HepG2 (cell line): ENCODE measurements at regions not wholly inside any gene's neighbourhood (a gene's known extent, or its start where the extent isn't known, plus 50 kb on each side); places are given as distances from the start of the nearest gene placed in this dataset.

Experiments
- ATAC-seq: fragments of 200-7000 bp; cut with Tn5 transposase; 3 replicates; pipeline ENCODE4 v1.9.1; 2020; ENCODE audit warnings: mild to moderate bottlenecking, moderate library complexity
- BruUV-seq: library from RNA; stranded (reverse); fragments of 400-500 nt; replicated peaks from 2 replicates; lab custom pipeline; 2021; lab: Mats Ljungman, UMichigan
- CTCF ChIA-PET: fragments of 300-600 bp; formaldehyde crosslinking; extraction: SDS; loops from one replicate; lab custom pipeline; 2021; ENCODE audit warnings: low total read pairs, inconsistent platforms, low intra/inter-chr PET ratio; lab: Yijun Ruan, JAX
- POLR2A ChIA-PET: fragments of 350-600 bp; sonication (Branson Sonifier 250); formaldehyde crosslinking; loops from one replicate; lab custom pipeline; 2020; ENCODE audit warnings: antibody characterized with exemption, inconsistent platforms; lab: Yijun Ruan, JAX
- DNase-seq: peaks from one replicate; pipeline ENCODE4 v3.0.0-alpha.2; 2015; ENCODE audit warnings: low spot score
- FAIRE-seq: peaks from 3 replicates; lab custom pipeline; 2011; peaks lifted over from hg19 to GRCh38; lab: Jason Lieb, UNC
- H2AFZ ChIP-seq: one replicate; pipeline ENCODE4 v1.6.1; 2011; ENCODE audit warnings: low read length, inconsistent platforms
- H3K27ac ChIP-seq: fragments of 300-600 bp; 3 replicates; pipeline ENCODE4 v1.8.0; 2011; ENCODE audit warnings: mixed run types, mild to moderate bottlenecking, mixed read lengths, low read length, inconsistent platforms; ENCODE audit not compliant: insufficient read depth; ENCODE audit errors: extremely low read length
- H3K27me3 ChIP-seq, 2 experiments: fragments of 200-600 bp in 1 of 2; 2 replicates in 1 of 2; 3 replicates in 1 of 2; pipeline versions ENCODE4 v1.6.0 to v1.8.0; 2011; ENCODE audit warnings: low read length in 2 of 2, mild to moderate bottlenecking in 2 of 2, moderate library complexity in 2 of 2, inconsistent platforms in 1 of 2; ENCODE audit not compliant: insufficient read depth in 2 of 2, control insufficient read depth in 1 of 2
- H3K36me3 ChIP-seq, 2 experiments: fragments of 200-600 bp in 1 of 2; replicated peaks in 1 of 2; 2 replicates in 1 of 2; 3 replicates in 1 of 2; pipeline versions ENCODE4 v1.5.1 to v1.8.0; 2011; ENCODE audit warnings: low read length in 2 of 2, inconsistent platforms in 1 of 2; ENCODE audit not compliant: insufficient read depth in 2 of 2, control insufficient read depth in 1 of 2
- H3K4me1 ChIP-seq: 2 replicates; pipeline ENCODE4 v1.5.1; 2012; ENCODE audit warnings: low read length, inconsistent platforms; ENCODE audit not compliant: insufficient read depth
- H3K4me2 ChIP-seq: 2 replicates; pipeline ENCODE4 v1.6.0; 2011; ENCODE audit warnings: low read depth, low read length, inconsistent platforms
- H3K4me3 ChIP-seq, 3 experiments: fragments of 200-600 bp in 1 of 3; sonication (generic), shearing (Covaris generic) in 1 of 3; replicated peaks in 1 of 3; 2 replicates each; pipeline ENCODE4 v1.5.1; 2011 to 2016; ENCODE audit warnings: low read length in 3 of 3, inconsistent platforms in 2 of 3, low read depth in 2 of 3, mild to moderate bottlenecking in 2 of 3, control low read depth in 1 of 3, mixed read lengths in 1 of 3; ENCODE audit not compliant: insufficient read depth in 1 of 3
- H3K79me2 ChIP-seq: one replicate; pipeline ENCODE4 v1.6.1; 2011; ENCODE audit warnings: low read length, inconsistent platforms; ENCODE audit not compliant: insufficient read depth
- H3K9ac ChIP-seq: 2 replicates; pipeline ENCODE4 v1.6.0; 2011; ENCODE audit warnings: mild to moderate bottlenecking, low read depth, low read length, inconsistent platforms; ENCODE audit not compliant: insufficient read depth
- H3K9me3 ChIP-seq: 2 replicates; pipeline ENCODE4 v1.5.1; 2012; ENCODE audit warnings: mild to moderate bottlenecking, low read length
- H4K20me1 ChIP-seq: 2 replicates; pipeline ENCODE4 v1.6.0; 2011; ENCODE audit warnings: inconsistent platforms, mild to moderate bottlenecking, low read length, moderate library complexity; ENCODE audit not compliant: insufficient read depth
- ZNF788 ChIP-seq: sonication (generic); formaldehyde crosslinking; IDR thresholded peaks from 2 replicates; pipeline ENCODE4 v1.5.0; 2020; ENCODE audit warnings: mild to moderate bottlenecking, missing genetic modification reagents, borderline replicate concordance
- WGBS: methylation state at CpG from one replicate; pipeline ENCODE4 v1.1.6; 2017; ENCODE audit warnings: low lambda C conversion rate; 5-methylcytosine and 5-hydroxymethylcytosine counted together
- in situ Hi-C: cut with HindIII; loops from 2 replicates; pipeline ENCODE4 v1.10.0; 2017; ENCODE audit warnings: low pct_unique_long_range_greater_than_20kb; ENCODE audit not compliant: extremely low pct_ligation_motif_present
- intact Hi-C: fragments of 100-400 bp; cut with micrococcal nuclease; formaldehyde crosslinking; loops from one replicate; pipeline ENCODE4 v1.10.0; 2022; ENCODE audit not compliant: unreplicated experiment
- TF ChIP-seq, protein P1 (sequence below), 2 experiments: sonication (generic) in 1 of 2; formaldehyde crosslinking in 1 of 2; IDR thresholded peaks; 2 replicates each; pipeline versions ENCODE4 v1.4.0 to v1.6.1; 2016 to 2020; ENCODE audit warnings: borderline replicate concordance in 1 of 2, low read depth in 1 of 2, mild to moderate bottlenecking in 1 of 2, missing genetic modification reagents in 1 of 2
- TF ChIP-seq, protein P2 (sequence below): sonication (generic); formaldehyde crosslinking; IDR thresholded peaks from 2 replicates; pipeline ENCODE4 v1.5.1; 2020; ENCODE audit warnings: missing genetic modification reagents, mild to moderate bottlenecking, borderline replicate concordance
- TF ChIP-seq, protein P3 (sequence below): sonication (generic); formaldehyde crosslinking; IDR thresholded peaks from 2 replicates; pipeline ENCODE4 v1.8.0; 2022; ENCODE audit warnings: mild to moderate bottlenecking, missing genetic modification reagents, borderline replicate concordance

DNA sequence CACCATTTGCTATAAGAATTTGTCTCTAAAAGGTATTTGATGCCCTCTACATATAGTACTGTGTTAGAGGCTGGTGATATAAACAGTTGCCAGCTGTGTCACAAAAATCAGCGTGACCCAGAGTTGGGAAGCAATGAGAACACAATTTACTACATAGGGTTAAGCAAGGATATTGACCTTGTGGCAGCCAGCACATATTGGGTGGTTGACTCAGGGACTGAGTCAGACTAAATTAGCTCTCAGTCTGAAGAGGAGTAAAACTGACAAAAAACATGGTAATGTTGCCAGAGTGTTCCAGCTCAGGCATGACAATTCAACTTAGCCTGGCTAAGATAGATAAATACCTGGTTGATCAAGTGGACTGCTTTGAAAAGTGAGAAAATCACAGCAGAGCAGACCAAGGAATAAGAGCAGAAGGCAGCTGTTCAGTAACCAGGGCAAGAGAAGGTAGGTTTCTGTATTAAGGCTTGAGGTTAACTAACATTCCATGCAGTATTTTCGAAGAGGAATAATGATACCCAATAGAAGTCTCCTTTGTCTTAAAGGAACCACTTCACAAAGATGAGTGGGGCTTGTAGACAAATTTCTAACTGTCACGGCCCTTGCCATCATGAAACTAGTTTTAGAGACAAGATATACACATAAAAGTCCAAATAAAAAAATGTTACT lies 108.2 kb upstream of the ERBB4 start:
- CTCF ChIA-PET, result no interaction called here
- Histone ChIP-seq H3K27ac (no peak overlapping the region), H3K27me3 (no peaks in the 10 kb centered on the region), H3K79me2 (no peaks in the 10 kb centered on the region), H3K4me3 (no peak overlapping the region), H3K9ac (no peak overlapping the region), H3K4me1 (no peaks in the 10 kb centered on the region), H2AFZ (no peak overlapping the region), H3K36me3 (no peaks in the 10 kb centered on the region), H3K4me2 (no peak overlapping the region), H3K9me3 (no peaks in the 10 kb centered on the region), H4K20me1 (no peaks in the 10 kb centered on the region)
- FAIRE-seq (no peak), DNase-seq (no peak), ATAC-seq (no peak)
- no TSS peak for BruUV-seq
- POLR2A ChIA-PET, result no interaction called here
- in situ Hi-C loops (no loop called here), intact Hi-C loops (no loop called here)
- TF ChIP-seq, protein P1, sequence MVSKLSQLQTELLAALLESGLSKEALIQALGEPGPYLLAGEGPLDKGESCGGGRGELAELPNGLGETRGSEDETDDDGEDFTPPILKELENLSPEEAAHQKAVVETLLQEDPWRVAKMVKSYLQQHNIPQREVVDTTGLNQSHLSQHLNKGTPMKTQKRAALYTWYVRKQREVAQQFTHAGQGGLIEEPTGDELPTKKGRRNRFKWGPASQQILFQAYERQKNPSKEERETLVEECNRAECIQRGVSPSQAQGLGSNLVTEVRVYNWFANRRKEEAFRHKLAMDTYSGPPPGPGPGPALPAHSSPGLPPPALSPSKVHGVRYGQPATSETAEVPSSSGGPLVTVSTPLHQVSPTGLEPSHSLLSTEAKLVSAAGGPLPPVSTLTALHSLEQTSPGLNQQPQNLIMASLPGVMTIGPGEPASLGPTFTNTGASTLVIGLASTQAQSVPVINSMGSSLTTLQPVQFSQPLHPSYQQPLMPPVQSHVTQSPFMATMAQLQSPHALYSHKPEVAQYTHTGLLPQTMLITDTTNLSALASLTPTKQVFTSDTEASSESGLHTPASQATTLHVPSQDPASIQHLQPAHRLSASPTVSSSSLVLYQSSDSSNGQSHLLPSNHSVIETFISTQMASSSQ (IDR thresholded peaks at IDR 0.05; ENCODE audit: low read depth), result no peak
- TF ChIP-seq, protein P1 (CRISPR knock-in tag; IDR thresholded peaks at IDR 0.05; ENCODE audit: borderline replicate concordance), result no peak
- WGBS, result 0% methylated on average over 3 of the region's 3 CpGs

DNA sequence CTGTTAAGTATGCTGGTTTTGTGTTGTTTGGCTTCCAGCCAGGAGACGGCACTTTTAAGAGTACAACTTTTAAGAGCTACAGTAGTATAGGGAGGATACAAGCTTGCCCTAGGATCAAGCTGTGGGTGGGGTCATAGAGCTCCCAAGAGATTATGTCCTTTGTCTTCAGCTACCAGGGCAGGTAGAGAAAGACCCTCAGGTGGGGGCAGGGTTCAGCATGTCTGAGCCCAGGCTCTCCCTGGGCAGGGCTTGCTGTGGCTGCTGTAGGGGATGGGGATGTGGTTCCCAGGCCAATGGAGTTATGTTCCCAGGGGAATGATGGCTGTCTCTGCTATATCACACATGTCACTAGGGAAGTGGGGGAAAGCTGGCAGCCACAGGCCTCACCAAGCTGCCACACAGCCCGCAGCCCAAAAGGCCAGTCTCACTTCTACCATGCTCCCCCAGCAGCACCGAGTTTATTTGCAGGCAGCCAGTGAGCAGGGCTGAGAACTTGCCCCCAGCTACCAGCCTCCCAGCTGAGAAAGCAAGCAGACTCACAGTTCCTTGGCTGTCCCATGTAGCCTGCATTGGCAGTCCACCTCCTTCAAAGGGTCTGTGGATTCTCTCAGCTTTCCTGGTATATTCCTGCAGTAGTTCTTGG lies 105.7 kb upstream of the ERBB4 start:
- no peak for ATAC-seq

More for the DNA sequence above, 105.7 kb upstream of the ERBB4 start:
- in situ Hi-C loops, result no loop called here
- intact Hi-C loops, result no loop called here
- POLR2A ChIA-PET, result no interaction called here
- FAIRE-seq, result no peak
- Histone ChIP-seq H3K4me1 (no peaks in the 10 kb centered on the region), H3K4me3 (no peak overlapping the region), H2AFZ (no peak overlapping the region), H3K9me3 (no peaks in the 10 kb centered on the region), H3K27me3 (no peaks in the 10 kb centered on the region), H4K20me1 (no peaks in the 10 kb centered on the region), H3K4me2 (no peak overlapping the region), H3K9ac (no peak overlapping the region), H3K27ac (no peak overlapping the region), H3K79me2 (no peaks in the 10 kb centered on the region), H3K36me3 (no peaks in the 10 kb centered on the region)
- DNase-seq, result no peak
- no TSS peak for BruUV-seq
- TF ChIP-seq, protein P2, sequence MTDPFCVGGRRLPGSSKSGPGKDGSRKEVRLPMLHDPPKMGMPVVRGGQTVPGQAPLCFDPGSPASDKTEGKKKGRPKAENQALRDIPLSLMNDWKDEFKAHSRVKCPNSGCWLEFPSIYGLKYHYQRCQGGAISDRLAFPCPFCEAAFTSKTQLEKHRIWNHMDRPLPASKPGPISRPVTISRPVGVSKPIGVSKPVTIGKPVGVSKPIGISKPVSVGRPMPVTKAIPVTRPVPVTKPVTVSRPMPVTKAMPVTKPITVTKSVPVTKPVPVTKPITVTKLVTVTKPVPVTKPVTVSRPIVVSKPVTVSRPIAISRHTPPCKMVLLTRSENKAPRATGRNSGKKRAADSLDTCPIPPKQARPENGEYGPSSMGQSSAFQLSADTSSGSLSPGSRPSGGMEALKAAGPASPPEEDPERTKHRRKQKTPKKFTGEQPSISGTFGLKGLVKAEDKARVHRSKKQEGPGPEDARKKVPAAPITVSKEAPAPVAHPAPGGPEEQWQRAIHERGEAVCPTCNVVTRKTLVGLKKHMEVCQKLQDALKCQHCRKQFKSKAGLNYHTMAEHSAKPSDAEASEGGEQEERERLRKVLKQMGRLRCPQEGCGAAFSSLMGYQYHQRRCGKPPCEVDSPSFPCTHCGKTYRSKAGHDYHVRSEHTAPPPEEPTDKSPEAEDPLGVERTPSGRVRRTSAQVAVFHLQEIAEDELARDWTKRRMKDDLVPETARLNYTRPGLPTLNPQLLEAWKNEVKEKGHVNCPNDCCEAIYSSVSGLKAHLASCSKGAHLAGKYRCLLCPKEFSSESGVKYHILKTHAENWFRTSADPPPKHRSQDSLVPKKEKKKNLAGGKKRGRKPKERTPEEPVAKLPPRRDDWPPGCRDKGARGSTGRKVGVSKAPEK (CRISPR knock-in tag), result no peak
- TF ChIP-seq, protein P3, sequence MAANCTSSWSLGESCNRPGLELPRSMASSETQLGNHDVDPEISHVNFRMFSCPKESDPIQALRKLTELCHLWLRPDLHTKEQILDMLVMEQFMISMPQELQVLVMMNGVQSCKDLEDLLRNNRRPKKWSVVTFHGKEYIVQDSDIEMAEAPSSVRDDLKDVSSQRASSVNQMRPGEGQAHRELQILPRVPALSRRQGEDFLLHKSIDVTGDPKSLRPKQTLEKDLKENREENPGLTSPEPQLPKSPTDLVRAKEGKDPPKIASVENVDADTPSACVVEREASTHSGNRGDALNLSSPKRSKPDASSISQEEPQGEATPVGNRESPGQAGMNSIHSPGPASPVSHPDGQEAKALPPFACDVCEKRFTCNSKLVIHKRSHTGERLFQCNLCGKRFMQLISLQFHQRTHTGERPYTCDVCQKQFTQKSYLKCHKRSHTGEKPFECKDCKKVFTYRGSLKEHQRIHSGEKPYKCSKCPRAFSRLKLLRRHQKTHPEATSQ (CRISPR knock-in tag), result no peak
- TF ChIP-seq ZNF788 (CRISPR knock-in tag), result no peak
- CTCF ChIA-PET, result no interaction called here
- 28% methylated on average over 1 of the region's 3 CpGs for WGBS
